ENCODE measurements at regions not wholly inside any gene's neighbourhood (a gene's known extent, or its start where the extent isn't known, plus 50 kb on each side); places are given as distances from the start of the nearest gene placed in this dataset.

DNA sequence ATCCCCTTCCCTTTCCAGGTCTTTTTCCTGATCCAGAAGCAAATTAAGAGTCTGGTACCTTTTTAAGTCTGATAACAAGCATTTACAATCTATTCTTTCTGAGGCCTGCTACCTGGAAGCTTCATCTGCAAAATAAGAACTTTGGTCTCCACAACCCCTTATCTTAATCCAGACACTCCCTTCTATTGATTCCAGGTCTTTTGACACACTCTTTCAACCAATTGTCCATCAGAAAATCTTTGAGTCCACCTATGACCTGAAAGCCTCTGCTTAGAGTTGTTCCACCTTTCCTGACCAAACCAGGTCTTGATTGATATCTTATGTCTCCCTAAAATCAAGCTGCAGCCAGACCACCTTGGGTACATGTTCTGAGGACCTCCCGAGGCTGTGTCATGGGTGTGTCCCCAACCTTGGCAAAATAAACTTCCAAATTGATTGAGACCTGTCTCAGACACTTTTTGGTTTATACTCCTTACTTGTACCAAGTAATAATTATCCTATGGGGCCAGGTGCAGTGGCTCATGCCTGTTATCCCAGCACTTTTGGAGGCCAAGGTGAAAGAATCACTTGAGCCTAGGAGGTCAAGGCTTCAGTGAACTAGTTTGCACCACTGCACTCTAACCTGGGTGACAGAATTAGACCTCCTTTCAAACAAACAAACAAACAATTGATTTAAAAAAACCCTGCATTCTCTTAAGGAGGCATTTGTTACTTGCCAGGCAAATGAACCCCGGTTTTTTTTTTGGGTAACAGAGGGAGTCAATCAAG is 126.1 kb downstream of the MAP3K21 start:
- no peaks in the 10 kb centered on the region for H3K36me3 ChIP-seq
- TF ChIP-seq, protein P1, sequence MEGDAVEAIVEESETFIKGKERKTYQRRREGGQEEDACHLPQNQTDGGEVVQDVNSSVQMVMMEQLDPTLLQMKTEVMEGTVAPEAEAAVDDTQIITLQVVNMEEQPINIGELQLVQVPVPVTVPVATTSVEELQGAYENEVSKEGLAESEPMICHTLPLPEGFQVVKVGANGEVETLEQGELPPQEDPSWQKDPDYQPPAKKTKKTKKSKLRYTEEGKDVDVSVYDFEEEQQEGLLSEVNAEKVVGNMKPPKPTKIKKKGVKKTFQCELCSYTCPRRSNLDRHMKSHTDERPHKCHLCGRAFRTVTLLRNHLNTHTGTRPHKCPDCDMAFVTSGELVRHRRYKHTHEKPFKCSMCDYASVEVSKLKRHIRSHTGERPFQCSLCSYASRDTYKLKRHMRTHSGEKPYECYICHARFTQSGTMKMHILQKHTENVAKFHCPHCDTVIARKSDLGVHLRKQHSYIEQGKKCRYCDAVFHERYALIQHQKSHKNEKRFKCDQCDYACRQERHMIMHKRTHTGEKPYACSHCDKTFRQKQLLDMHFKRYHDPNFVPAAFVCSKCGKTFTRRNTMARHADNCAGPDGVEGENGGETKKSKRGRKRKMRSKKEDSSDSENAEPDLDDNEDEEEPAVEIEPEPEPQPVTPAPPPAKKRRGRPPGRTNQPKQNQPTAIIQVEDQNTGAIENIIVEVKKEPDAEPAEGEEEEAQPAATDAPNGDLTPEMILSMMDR (IDR thresholded peaks at IDR 0.05), result no peak
- no peaks in the 10 kb centered on the region for H3K9me3 ChIP-seq
- H3K4me3 ChIP-seq, result no peak overlapping the region
- DNase-seq (ENCODE audit: low spot score), result no peak
- H3K4me1 ChIP-seq, result no peaks in the 10 kb centered on the region
- H3K27ac ChIP-seq, result no peak overlapping the region
- H3K27me3 ChIP-seq, result no peaks in the 10 kb centered on the region

- no peaks in the 10 kb centered on the region for H3K36me3 ChIP-seq
- no peak overlapping the region for H3K27ac ChIP-seq
- no peaks in the 10 kb centered on the region for H3K27me3 ChIP-seq
- no peak for DNase-seq (ENCODE audit: low spot score)
- H3K4me1 ChIP-seq, result no peaks in the 10 kb centered on the region
- H3K9me3 ChIP-seq, result no peaks in the 10 kb centered on the region
- TF ChIP-seq, protein P1 (IDR thresholded peaks at IDR 0.05), result no peak
- H3K4me3 ChIP-seq, result no peak overlapping the region
Observed at GRCh38 chr1:233459470-233459945, 132.0 kb downstream of the MAP3K21 start.

GRCh38 chr1:233459968-233460367 is 132.4 kb downstream of the MAP3K21 start:
- Histone ChIP-seq H3K36me3 (no peaks in the 10 kb centered on the region), H3K27me3 (no peaks in the 10 kb centered on the region), H3K27ac (no peak overlapping the region), H3K4me3 (no peak overlapping the region), H3K9me3 (no peaks in the 10 kb centered on the region), H3K4me1 (no peaks in the 10 kb centered on the region)
- TF ChIP-seq, protein P1 (IDR thresholded peaks at IDR 0.05), result no peak
- no peak for DNase-seq (ENCODE audit: low spot score)

- TF ChIP-seq, protein P1 (IDR thresholded peaks at IDR 0.05), result no peak
- Histone ChIP-seq H3K36me3 (no peaks in the 10 kb centered on the region), H3K4me1 (no peaks in the 10 kb centered on the region), H3K27me3 (no peaks in the 10 kb centered on the region), H3K27ac (no peak overlapping the region), H3K4me3 (no peak overlapping the region), H3K9me3 (peaks cover 0 to 1% of the 10 kb centered on the region in 2 donors)
- no peak for DNase-seq (ENCODE audit: low spot score)
Observed at GRCh38 chr1:233460692-233461091, 133.2 kb downstream of the MAP3K21 start.

DNA sequence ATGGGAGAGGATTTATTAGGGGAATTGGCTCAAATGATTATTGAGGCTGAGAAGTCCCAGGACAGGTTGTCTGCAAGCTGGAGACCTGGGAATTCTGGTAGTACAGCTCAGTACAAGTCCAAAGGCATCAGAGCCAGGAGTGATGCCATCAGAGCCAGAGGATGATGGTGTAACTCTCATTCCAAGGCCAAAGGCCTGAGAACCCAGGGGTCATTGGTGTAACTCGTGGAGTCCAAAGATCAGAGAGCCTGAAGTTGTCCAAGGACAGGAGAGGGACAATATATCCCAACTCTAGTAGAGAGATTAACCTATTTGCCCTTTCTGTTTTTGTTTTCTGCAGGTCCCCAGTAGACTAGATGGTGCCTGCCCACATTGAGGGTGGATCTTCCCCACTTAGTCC is 134.3 kb downstream of the MAP3K21 start:
- DNase-seq (ENCODE audit: low spot score), result no peak
- Histone ChIP-seq H3K9me3 (peaks cover 0 to 4% of the 10 kb centered on the region in 2 donors), H3K4me1 (no peaks in the 10 kb centered on the region), H3K27me3 (no peaks in the 10 kb centered on the region), H3K36me3 (no peaks in the 10 kb centered on the region), H3K27ac (no peak overlapping the region), H3K4me3 (no peak overlapping the region)
- TF ChIP-seq, protein P1 (IDR thresholded peaks at IDR 0.05), result no peak

DNA sequence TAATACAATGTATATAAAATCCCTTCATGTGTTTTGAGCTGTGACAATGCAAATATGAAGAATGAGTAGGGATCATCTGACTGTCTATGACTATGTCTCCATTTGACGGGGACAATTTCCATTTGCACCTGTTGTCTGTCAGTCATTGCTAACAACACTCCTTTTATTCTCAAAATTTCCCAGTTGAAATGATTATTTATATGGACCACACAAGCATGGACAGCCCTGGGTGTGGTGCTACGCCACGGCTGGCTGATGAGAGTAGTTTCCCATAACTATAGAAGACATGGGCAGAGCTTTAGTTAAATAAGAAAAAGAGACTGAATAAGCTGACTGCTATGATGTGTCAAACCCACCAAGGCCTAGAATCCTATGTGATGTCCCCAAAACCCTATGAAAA is 135.8 kb downstream of the MAP3K21 start:
- H3K9me3 ChIP-seq, result peaks cover 0 to 4% of the 10 kb centered on the region in 2 donors
- no peaks in the 10 kb centered on the region for H3K36me3 ChIP-seq
- no peak overlapping the region for H3K4me3 ChIP-seq
- TF ChIP-seq, protein P1 (IDR thresholded peaks at IDR 0.05), result no peak
- no peaks in the 10 kb centered on the region for H3K27me3 ChIP-seq
- H3K4me1 ChIP-seq, result no peaks in the 10 kb centered on the region
- no peak for DNase-seq (ENCODE audit: low spot score)
- H3K27ac ChIP-seq, result no peak overlapping the region

Data from right atrium auricular region (tissue), 2 donors.